Heart left ventricle (tissue), 13 donors: ENCODE measurements at regions not wholly inside any gene's neighbourhood (a gene's known extent, or its start where the extent isn't known, plus 50 kb on each side); places are given as distances from the start of the nearest gene placed in this dataset.

Experiments used
- CTCF ChIP-seq, 12 donors: fragments of 200-600 bp; sonication (generic) in 4 of 12; IDR thresholded peaks; one replicate each; pipeline versions ENCODE4 v1.5.0 to v1.8.0; 2018 to 2022; ENCODE audit warnings: antibody characterized with exemption in 12 of 12, mild to moderate bottlenecking in 5 of 12
- POLR2A ChIP-seq, 2 donors: fragments of 450-650 bp; IDR thresholded peaks; one replicate each; pipeline ENCODE4 v1.6.1; 2017; ENCODE audit warnings: antibody characterized with exemption in 2 of 2, mild to moderate bottlenecking in 2 of 2, moderate library complexity in 2 of 2
- donor health status: ischemic (EF 13 %, LVEDD 7.1; RV severe dilation, severe dysfunction).
- donor health status: DM: no; HTN: yes; CAD: no.
- donor health status: DM: no; HTN: no; CAD: no.
- donor health status: ischemic (EF 25% LVEDD 6.9; RV normal size, moderate dysfunction).
- donor health status: ischemic (EF 25% LVEDD 5.7; RV mildly dilated, moderate dysfunction).
- donor health status: ischemic (EF 35%, LVEDD 5.7; RV mildly dilated, moderate dysfunction).
- donor health status: nonischemic (EF 11% LVEDD 7.7; RV severe dilation, severe dysfunction).
- donor health status: DM: yes; HTN: yes; CAD: no.
- donor health status: PGD.
- donor health status: ischemic (EF 29% LVEDD 5.4; RV normal size, mild dysfunction).
- donor health status: nonischemic (EF 23%, LVEDD 6.1; RV moderate dilation, normal function).

- TF ChIP-seq CTCF (IDR thresholded peaks at IDR 0.05) = no peak
- no peak for TF ChIP-seq POLR2A (IDR thresholded peaks at IDR 0.05)
Measured at GRCh38 chr3:182027366-182027765, 315.6 kb downstream of the SOX2 start.
